ENCODE measurements at regions not wholly inside any gene's neighbourhood (a gene's known extent, or its start where the extent isn't known, plus 50 kb on each side); places are given as distances from the start of the nearest gene placed in this dataset.

DNA sequence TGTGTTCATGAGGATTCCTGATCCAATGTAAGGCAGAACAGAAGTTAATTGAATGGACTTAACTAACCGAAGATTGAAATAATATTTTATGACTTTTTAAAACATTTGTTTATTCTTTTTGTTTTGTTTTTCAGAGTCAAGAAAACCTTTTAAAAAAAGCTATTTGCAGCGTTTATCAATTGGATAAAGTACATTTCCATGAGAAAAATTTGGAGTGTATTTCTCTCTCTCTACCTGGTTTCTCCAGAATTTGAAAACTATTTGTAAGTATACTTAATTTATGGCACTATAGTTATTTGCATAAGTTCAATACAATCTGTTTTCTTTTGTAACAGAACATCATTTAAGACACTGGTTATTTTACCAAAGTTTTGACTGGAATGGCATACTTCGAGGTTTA, 208.0 kb upstream of the UBL3 start:
- H3K4me2 ChIP-seq (ENCODE audit: insufficient read depth in 1 of 2, low read depth in 2 of 2, low read length in 2 of 2) = no peak overlapping the region
- no peak overlapping the region for H4K8ac ChIP-seq (ENCODE audit: extremely low read depth, insufficient read depth, low read length)
- no peaks in the 10 kb centered on the region for H3K79me1 ChIP-seq (ENCODE audit: low read depth, low read length)
- DNase-seq (ENCODE audit: low read depth in 1 of 2, low spot score in 2 of 2) = no peak
- H3K4ac ChIP-seq (replicated peaks; ENCODE audit: insufficient read length, low read depth, low read length) = no peak overlapping the region
- H2BK15ac ChIP-seq (ENCODE audit: low read length) = no peak overlapping the region
- no peak overlapping the region for H3K27ac ChIP-seq (ENCODE audit: low read depth, low read length)
- H3K4me3 ChIP-seq (ENCODE audit: extremely low read depth in 1 of 4, insufficient read depth in 2 of 4, low read depth in 3 of 4, low read length in 4 of 4) = no peak overlapping the region
- ChIA-PET POLR2A (ENCODE audit: partially characterized antibody) (no interaction called here), CTCF (ENCODE audit: partially characterized antibody) (no interaction called here)
- H4K20me1 ChIP-seq (replicated peaks in 1 of 2; ENCODE audit: control insufficient read depth in 1 of 2, insufficient read depth in 2 of 2, low read length in 2 of 2) = no peaks in the 10 kb centered on the region
- no peak overlapping the region for H4K5ac ChIP-seq (ENCODE audit: insufficient read length, low read depth, low read length)
- no peaks in the 10 kb centered on the region for H3K79me2 ChIP-seq (ENCODE audit: control insufficient read depth in 1 of 2, insufficient read depth in 2 of 2, low read length in 2 of 2)
- H2BK5ac ChIP-seq (ENCODE audit: low read depth, low read length) = no peak overlapping the region
- no peak overlapping the region for H4K91ac ChIP-seq (replicated peaks; ENCODE audit: insufficient read length, low read length)
- no peak overlapping the region for H3K56ac ChIP-seq (replicated peaks; ENCODE audit: insufficient read length, low read depth, low read length)
- H2AFZ ChIP-seq (ENCODE audit: low read length) = no peak overlapping the region
- TF ChIP-seq CHD2 (IDR thresholded peaks at IDR 0.05; ENCODE audit: low read length) = no peak
- TF ChIP-seq YY1 (IDR thresholded peaks at IDR 0.05; ENCODE audit: low read depth, low read length) = no peak
- no peak for TF ChIP-seq SP4 (IDR thresholded peaks at IDR 0.05; ENCODE audit: low read length)
- no peak for TF ChIP-seq CBX5 (IDR thresholded peaks at IDR 0.05; ENCODE audit: low read depth, low read length)
- no peak for TF ChIP-seq GTF2F1 (IDR thresholded peaks at IDR 0.05; ENCODE audit: borderline replicate concordance, low read depth, low read length)
- TF ChIP-seq POLR2AphosphoS5 (IDR thresholded peaks at IDR 0.05; ENCODE audit: low read depth, low read length) = no peak
- no peak overlapping the region for H3K9ac ChIP-seq (replicated peaks in 1 of 4; ENCODE audit: extremely low read depth in 1 of 4, low read depth in 3 of 4, low read length in 3 of 4)
- no peak overlapping the region for H2AK5ac ChIP-seq (ENCODE audit: low read depth, low read length)
- H3K36me3 ChIP-seq (ENCODE audit: control insufficient read depth in 2 of 4, insufficient read depth in 4 of 4, low read length in 3 of 4) = 0 out of 8 replicates have a peak, but pooled peaks cover 0 to 2% (median 0%) of the 10 kb centered on the region in 4 experiments
- no peak overlapping the region for H3K18ac ChIP-seq (ENCODE audit: extremely low read depth, low read length)
- no peak overlapping the region for H3K23ac ChIP-seq (ENCODE audit: insufficient read length)
- no peak overlapping the region for H2BK12ac ChIP-seq (ENCODE audit: low read depth, low read length)
- peaks cover 7% of the 10 kb centered on the region in 2 experiments; a peak in 3 of 4 replicates for H3K9me3 ChIP-seq (ENCODE audit: insufficient read depth in 2 of 2, low read depth in 1 of 2, low read length in 1 of 2)
- WGBS, 2 experiments (ENCODE audit: extremely low coverage in 1 of 2, insufficient coverage in 1 of 2, insufficient read length in 1 of 2, insufficient replicate concordance in 2 of 2, low coverage in 1 of 2, low lambda C conversion rate in 2 of 2, missing lambda C conversion rate in 1 of 2) = 89% methylated on average over 3 of the region's 3 CpGs; no CpG with 5 or more reads in 1 of the 2 experiments
- FAIRE-seq = no peak
- no peaks in the 10 kb centered on the region for H3K23me2 ChIP-seq (ENCODE audit: low read depth, low read length)
- no peak overlapping the region for H2BK20ac ChIP-seq (ENCODE audit: low read length)
- no peak overlapping the region for H2BK120ac ChIP-seq (replicated peaks; ENCODE audit: low read depth, low read length)
- peaks cover 0 to 6% (median 2%) of the 10 kb centered on the region in 4 experiments; a peak in 5 of 7 replicates for H3K4me1 ChIP-seq (replicated peaks in 1 of 4; ENCODE audit: control insufficient read depth in 3 of 4, insufficient read depth in 4 of 4, low read length in 3 of 4)
- no peak overlapping the region for H3K14ac ChIP-seq (ENCODE audit: insufficient read length)
- H3K27me3 ChIP-seq (replicated peaks in 1 of 4; ENCODE audit: control insufficient read depth in 3 of 4, extremely low read depth in 1 of 4, insufficient read depth in 3 of 4, low read length in 3 of 4) = no peaks in the 10 kb centered on the region
